Nephron (organoid): ENCODE measurements at regions not wholly inside any gene's neighbourhood (a gene's known extent, or its start where the extent isn't known, plus 50 kb on each side); places are given as distances from the start of the nearest gene placed in this dataset.
A peak's percentile ranks its signal among the peaks of the same experiment; 100 is the strongest.

Experiments used
- H3K27ac Mint-ChIP-seq, 3 experiments: 2 replicates each; pipeline ENCODE4 v1.8.0; 2020; ENCODE audit warnings: mixed read lengths in 3 of 3, mild to moderate bottlenecking in 2 of 3, moderate library complexity in 1 of 3
- H3K27me3 Mint-ChIP-seq: 2 replicates; pipeline ENCODE4 v1.8.0; 2021; ENCODE audit warnings: low read depth, mild to moderate bottlenecking, moderate library complexity, mixed read lengths
- H3K36me3 Mint-ChIP-seq: 2 replicates; pipeline ENCODE4 v1.8.0; 2020; ENCODE audit warnings: low read depth, mixed read lengths
- H3K4me1 Mint-ChIP-seq: 2 replicates; pipeline ENCODE4 v1.8.0; 2020; ENCODE audit warnings: mixed read lengths
- H3K4me3 Mint-ChIP-seq, 3 experiments: 2 replicates each; pipeline ENCODE4 v1.8.0; 2020; ENCODE audit warnings: mild to moderate bottlenecking in 3 of 3, mixed read lengths in 3 of 3, moderate library complexity in 2 of 3
- H3K9me3 Mint-ChIP-seq: 2 replicates; pipeline ENCODE4 v1.8.0; 2020; ENCODE audit warnings: mixed read lengths
- TF ChIP-seq, protein P1 (sequence below), 3 experiments: fragments of 200-600 bp; sonication (generic); IDR thresholded peaks; one replicate each; pipeline ENCODE4 v1.5.0; 2021; ENCODE audit warnings: antibody characterized with exemption in 3 of 3; ENCODE audit not compliant: unreplicated experiment in 3 of 3

DNA sequence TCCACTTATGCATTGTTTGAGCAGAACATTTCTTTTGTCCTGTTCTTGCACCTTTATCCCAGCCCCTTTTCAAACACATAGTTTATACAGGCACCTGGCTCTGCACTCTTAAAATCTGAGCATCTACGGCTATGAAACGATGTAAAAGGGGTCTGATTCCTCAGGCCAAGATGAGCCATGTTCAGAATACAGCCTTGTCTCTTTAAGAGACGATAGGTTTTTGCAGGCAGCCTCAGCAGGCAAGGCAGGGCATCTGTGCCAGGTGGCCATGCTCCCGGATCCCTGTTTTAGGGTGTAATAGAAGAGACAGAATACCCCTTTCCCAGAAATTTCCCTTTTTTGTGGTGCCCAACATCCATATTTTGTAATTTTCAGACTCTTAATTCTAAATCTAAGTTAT, 89.1 kb upstream of the NFIB start:
- TF ChIP-seq, protein P1, sequence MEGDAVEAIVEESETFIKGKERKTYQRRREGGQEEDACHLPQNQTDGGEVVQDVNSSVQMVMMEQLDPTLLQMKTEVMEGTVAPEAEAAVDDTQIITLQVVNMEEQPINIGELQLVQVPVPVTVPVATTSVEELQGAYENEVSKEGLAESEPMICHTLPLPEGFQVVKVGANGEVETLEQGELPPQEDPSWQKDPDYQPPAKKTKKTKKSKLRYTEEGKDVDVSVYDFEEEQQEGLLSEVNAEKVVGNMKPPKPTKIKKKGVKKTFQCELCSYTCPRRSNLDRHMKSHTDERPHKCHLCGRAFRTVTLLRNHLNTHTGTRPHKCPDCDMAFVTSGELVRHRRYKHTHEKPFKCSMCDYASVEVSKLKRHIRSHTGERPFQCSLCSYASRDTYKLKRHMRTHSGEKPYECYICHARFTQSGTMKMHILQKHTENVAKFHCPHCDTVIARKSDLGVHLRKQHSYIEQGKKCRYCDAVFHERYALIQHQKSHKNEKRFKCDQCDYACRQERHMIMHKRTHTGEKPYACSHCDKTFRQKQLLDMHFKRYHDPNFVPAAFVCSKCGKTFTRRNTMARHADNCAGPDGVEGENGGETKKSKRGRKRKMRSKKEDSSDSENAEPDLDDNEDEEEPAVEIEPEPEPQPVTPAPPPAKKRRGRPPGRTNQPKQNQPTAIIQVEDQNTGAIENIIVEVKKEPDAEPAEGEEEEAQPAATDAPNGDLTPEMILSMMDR (IDR thresholded peaks at IDR 0.05; ENCODE audit: unreplicated experiment in 3 of 3): no peak
- peaks cover 9% of the 10 kb centered on the region for H3K9me3 Mint-ChIP-seq
- H3K27me3 Mint-ChIP-seq: peaks cover 6% of the 10 kb centered on the region
- H3K36me3 Mint-ChIP-seq: no peaks in the 10 kb centered on the region
- H3K4me1 Mint-ChIP-seq: peaks cover 46% of the 10 kb centered on the region
- peak overlapping the region; percentile 66 to 79 (median 69) for H3K27ac Mint-ChIP-seq
- H3K4me3 Mint-ChIP-seq: peak overlapping the region in 1 of 3 experiments; percentile 23

DNA sequence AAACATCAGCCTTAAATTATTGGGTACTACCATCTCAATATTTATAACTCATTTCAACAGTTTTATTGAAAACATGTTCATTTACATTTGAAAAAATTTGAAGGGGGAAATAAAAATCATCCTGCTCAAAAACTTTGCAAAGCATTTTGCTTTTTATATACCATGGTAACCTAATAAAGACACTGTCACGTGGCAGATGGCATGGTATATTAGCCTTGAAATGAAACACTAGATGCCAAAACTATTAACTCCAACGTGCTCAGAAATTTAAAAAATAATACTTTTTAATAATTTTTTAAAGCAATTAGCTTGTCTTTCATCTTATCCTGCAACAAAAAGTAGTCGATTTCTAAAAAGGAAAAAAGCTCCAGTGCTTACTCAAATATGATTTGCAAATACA, 88.6 kb upstream of the NFIB start:
- H3K9me3 Mint-ChIP-seq: peaks cover 9% of the 10 kb centered on the region
- H3K4me1 Mint-ChIP-seq: peaks cover 46% of the 10 kb centered on the region
- TF ChIP-seq, protein P1 (IDR thresholded peaks at IDR 0.05; ENCODE audit: unreplicated experiment in 3 of 3): no peak
- H3K4me3 Mint-ChIP-seq: peak overlapping the region in 1 of 3 experiments; percentile 23
- no peaks in the 10 kb centered on the region for H3K36me3 Mint-ChIP-seq
- peaks cover 6% of the 10 kb centered on the region for H3K27me3 Mint-ChIP-seq
- H3K27ac Mint-ChIP-seq: peak overlapping the region; percentile 66 to 79 (median 69)

DNA sequence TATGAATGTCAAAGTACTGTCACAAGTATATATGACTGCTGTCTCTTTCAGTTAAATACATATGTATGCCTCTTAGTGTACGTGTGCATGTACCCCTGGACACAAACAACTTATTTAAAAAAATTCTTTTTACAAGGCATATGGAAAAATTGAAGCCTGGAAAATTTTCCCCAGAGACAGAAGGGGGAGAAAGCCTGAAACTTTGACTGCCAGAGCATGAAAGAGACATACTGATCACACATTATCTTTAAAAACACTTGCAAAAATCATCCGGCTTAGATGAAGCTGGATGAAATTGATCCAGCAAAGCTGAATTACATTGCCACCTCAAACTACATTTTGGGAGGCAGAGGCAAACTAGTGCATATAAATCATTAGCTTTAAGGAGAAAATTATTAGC, 88.0 kb upstream of the NFIB start:
- Mint-ChIP-seq H3K4me3 (no peak overlapping the region), H3K27ac (peak overlapping the region; percentile 16 to 79 (median 71)), H3K4me1 (peaks cover 46% of the 10 kb centered on the region), H3K27me3 (peaks cover 6% of the 10 kb centered on the region), H3K36me3 (no peaks in the 10 kb centered on the region), H3K9me3 (peaks cover 9% of the 10 kb centered on the region)
- TF ChIP-seq, protein P1 (IDR thresholded peaks at IDR 0.05; ENCODE audit: unreplicated experiment in 3 of 3): no peak

DNA sequence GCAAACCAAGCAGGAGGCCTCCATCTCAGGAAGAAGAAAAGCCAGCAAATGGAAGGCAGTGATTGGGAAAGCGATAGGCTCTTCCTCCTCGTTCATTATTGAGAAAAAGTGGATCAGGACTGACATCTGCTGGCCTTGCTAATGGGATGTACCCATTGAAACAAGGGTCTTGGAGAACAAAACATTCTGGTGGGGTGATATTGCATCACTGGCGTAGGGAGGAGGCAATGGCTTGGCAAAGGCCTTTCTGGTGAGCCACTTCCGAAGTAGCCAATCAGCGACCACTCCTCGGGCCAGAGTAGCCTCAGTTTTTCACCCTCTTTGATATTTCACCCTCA, 86.7 kb upstream of the NFIB start:
- Mint-ChIP-seq H3K9me3 (peaks cover 8% of the 10 kb centered on the region), H3K27me3 (peaks cover 5% of the 10 kb centered on the region), H3K36me3 (no peaks in the 10 kb centered on the region), H3K4me3 (peak overlapping the region in 1 of 3 experiments; percentile 28), H3K4me1 (peaks cover 55% of the 10 kb centered on the region), H3K27ac (peak overlapping the region; percentile 76 to 88 (median 79))
- TF ChIP-seq, protein P1 (IDR thresholded peaks at IDR 0.05; ENCODE audit: unreplicated experiment in 3 of 3): peak; percentile 24 to 39 (median 37)

DNA sequence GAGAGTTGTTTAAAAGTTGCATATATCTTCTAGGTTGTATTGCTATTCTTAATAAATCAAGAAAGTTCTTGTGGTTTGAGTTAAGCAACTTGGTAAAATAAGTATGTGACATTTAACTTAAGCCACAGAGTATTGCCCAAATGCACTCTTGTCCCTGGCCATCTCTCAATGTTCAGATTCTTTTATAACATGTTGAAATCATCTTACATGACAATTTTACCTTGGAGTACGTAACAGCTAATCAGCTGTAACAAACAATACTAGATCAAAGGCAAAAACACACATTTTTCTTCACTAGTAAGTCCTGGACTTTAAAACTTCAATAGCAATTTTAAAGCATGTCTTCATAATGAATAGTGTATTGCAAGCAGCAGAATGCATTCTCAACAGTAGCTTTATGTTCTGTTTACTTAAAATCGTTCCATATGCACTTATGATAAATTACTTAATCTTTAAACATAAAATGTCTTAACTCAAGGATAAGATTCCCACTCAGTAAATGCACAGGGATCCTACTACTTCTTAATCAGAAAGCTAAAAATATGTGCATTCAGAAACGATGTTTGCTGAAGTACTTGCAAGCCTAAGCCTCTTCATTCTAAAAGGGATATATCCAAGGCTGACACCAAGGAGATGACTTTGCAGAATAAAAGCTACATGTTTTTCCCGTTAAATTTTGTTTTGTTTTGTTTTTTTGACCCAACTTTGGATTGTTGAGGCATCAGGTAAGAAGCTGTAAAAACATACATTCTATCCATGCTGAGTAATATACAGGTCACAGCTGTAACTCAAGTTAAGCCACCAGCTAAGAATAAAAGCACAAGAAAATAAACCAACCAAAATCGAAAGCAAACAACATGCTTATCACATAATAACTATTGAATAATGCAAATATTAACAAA, 86.1 kb upstream of the NFIB start:
- H3K27ac Mint-ChIP-seq: peak overlapping the region; percentile 76 to 88 (median 79)
- no peaks in the 10 kb centered on the region for H3K27me3 Mint-ChIP-seq
- TF ChIP-seq, protein P1 (IDR thresholded peaks at IDR 0.05; ENCODE audit: unreplicated experiment in 3 of 3): no peak
- peak overlapping the region in 1 of 3 experiments; percentile 49 for H3K4me3 Mint-ChIP-seq
- H3K9me3 Mint-ChIP-seq: peaks cover 3% of the 10 kb centered on the region
- H3K36me3 Mint-ChIP-seq: no peaks in the 10 kb centered on the region
- H3K4me1 Mint-ChIP-seq: peaks cover 60% of the 10 kb centered on the region

DNA sequence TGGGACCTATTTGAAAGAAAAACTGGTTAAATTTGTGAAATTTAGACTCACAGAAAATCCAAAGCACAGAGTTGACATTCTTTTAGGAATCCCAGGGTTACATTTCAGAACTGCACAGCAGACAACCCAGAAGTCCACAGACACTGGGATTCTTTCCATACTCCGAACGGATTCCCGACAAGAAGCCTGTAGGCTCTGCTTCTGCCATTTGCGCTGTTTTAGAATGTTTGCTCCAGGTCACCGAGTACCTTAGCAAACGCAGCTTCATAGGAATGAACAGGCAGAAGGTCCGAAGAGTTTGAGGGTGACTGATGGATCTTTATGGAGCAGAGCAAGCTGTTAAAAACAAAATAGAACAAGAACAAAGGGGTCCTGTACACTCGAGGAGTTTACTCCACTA, 84.5 kb upstream of the NFIB start:
- Mint-ChIP-seq H3K27me3 (no peaks in the 10 kb centered on the region), H3K4me1 (peaks cover 52% of the 10 kb centered on the region), H3K27ac (no peak overlapping the region), H3K9me3 (peaks cover 3% of the 10 kb centered on the region), H3K36me3 (no peaks in the 10 kb centered on the region), H3K4me3 (no peak overlapping the region)
- TF ChIP-seq, protein P1 (IDR thresholded peaks at IDR 0.05; ENCODE audit: unreplicated experiment in 3 of 3): no peak
